HG03103 (cell line): ENCODE measurements at regions not wholly inside any gene's neighbourhood (a gene's known extent, or its start where the extent isn't known, plus 50 kb on each side); places are given as distances from the start of the nearest gene placed in this dataset.
A peak's percentile ranks its signal among the peaks of the same experiment; 100 is the strongest.
"Not testable (repeated sequence)": the region's sequence is repeated elsewhere in the genome, so short reads cannot be mapped to it uniquely, and the experiment has no call there.

Experiments used
- ATAC-seq: cut with Tn5 transposase; IDR thresholded peaks from one replicate; pipeline ENCODE4 v1.9.1; 2021; ENCODE audit warnings: low read depth; ENCODE audit not compliant: unreplicated experiment

GRCh38 chr3:177842743-177843734, 645.8 kb upstream of the TBL1XR1 start:
- no peak for ATAC-seq

GRCh38 chr3:177852001-177852807, 654.9 kb upstream of the TBL1XR1 start:
- ATAC-seq: no peak

GRCh38 chr3:177855021-177855420, 657.7 kb upstream of the TBL1XR1 start:
- no peak for ATAC-seq

- no peak for ATAC-seq
Measured at GRCh38 chr3:177860184-177860583, 662.9 kb upstream of the TBL1XR1 start.

GRCh38 chr3:177862962-177863491, 665.7 kb upstream of the TBL1XR1 start:
- ATAC-seq: no peak

GRCh38 chr3:177871267-177871666, 665.0 kb upstream of the KCNMB2 start:
- ATAC-seq: not testable (repeated sequence)

GRCh38 chr3:177878192-177878591, 658.0 kb upstream of the KCNMB2 start:
- ATAC-seq: no peak

GRCh38 chr3:177878957-177879356, 657.3 kb upstream of the KCNMB2 start:
- ATAC-seq: no peak

GRCh38 chr3:177881351-177881750, 654.9 kb upstream of the KCNMB2 start:
- no peak for ATAC-seq

GRCh38 chr3:177882124-177882648, 654.0 kb upstream of the KCNMB2 start:
- no peak for ATAC-seq

- ATAC-seq: no peak
Measured at GRCh38 chr3:177883091-177883490, 653.1 kb upstream of the KCNMB2 start.

GRCh38 chr3:177883957-177884356, 652.3 kb upstream of the KCNMB2 start:
- no peak for ATAC-seq

GRCh38 chr3:177885063-177885462, 651.2 kb upstream of the KCNMB2 start:
- no peak for ATAC-seq

- no peak for ATAC-seq
Measured at GRCh38 chr3:177886501-177886900, 649.7 kb upstream of the KCNMB2 start.

- peak; percentile 64 for ATAC-seq
Measured at GRCh38 chr3:177887475-177887874, 648.8 kb upstream of the KCNMB2 start.

- no peak for ATAC-seq
Measured at GRCh38 chr3:177889161-177889560, 647.1 kb upstream of the KCNMB2 start.

- ATAC-seq: no peak
Measured at GRCh38 chr3:177889652-177890358, 646.4 kb upstream of the KCNMB2 start.

- no peak for ATAC-seq
Measured at GRCh38 chr3:177890359-177890683, 645.9 kb upstream of the KCNMB2 start.

- ATAC-seq: not testable (repeated sequence)
Measured at GRCh38 chr3:177891569-177891968, 644.7 kb upstream of the KCNMB2 start.

- ATAC-seq: no peak
Measured at GRCh38 chr3:177893331-177893730, 642.9 kb upstream of the KCNMB2 start.
